Caco-2 (cell line): ENCODE measurements at regions not wholly inside any gene's neighbourhood (a gene's known extent, or its start where the extent isn't known, plus 50 kb on each side); places are given as distances from the start of the nearest gene placed in this dataset.

ENCODE experiments used
- BruUV-seq: library from RNA; stranded (reverse); fragments of 400-500 nt; replicated peaks from 2 replicates; lab custom pipeline; 2021; lab: Mats Ljungman, UMichigan
- CTCF ChIA-PET: fragments of 300-600 bp; sonication (Branson Sonifier 250); formaldehyde crosslinking; loops from one replicate; lab custom pipeline; 2022; ENCODE audit warnings: antibody characterized with exemption; lab: Charles Lee
- POLR2A ChIA-PET: fragments of 300-600 bp; sonication (Branson Sonifier 250); formaldehyde crosslinking; loops from one replicate; lab custom pipeline; 2022; ENCODE audit warnings: antibody characterized with exemption; lab: Charles Lee
- DNase-seq, 2 experiments: peaks; one replicate each; pipeline versions ENCODE4 v3.0.0 to v3.0.0-alpha.2; 2020 to 2022
- H3K27me3 ChIP-seq: replicated peaks from 2 replicates; pipeline ENCODE4 v1.6.0; 2011; ENCODE audit warnings: low read length; ENCODE audit not compliant: control insufficient read depth, insufficient read depth
- H3K36me3 ChIP-seq: 2 replicates; pipeline ENCODE4 v1.5.1; 2011; ENCODE audit warnings: low read length; ENCODE audit not compliant: control insufficient read depth, insufficient read depth
- H3K4me1 ChIP-seq: fragments of 250-450 bp; sonication (Bioruptor Pico); 2 replicates; pipeline ENCODE4 v1.5.1; 2020; ENCODE audit warnings: mild to moderate bottlenecking
- H3K4me3 ChIP-seq: 2 replicates; pipeline ENCODE4 v1.5.1; 2011; ENCODE audit warnings: low read depth, mild to moderate bottlenecking, control low read depth, low read length
- H3K9me3 ChIP-seq: fragments of 250-450 bp; sonication (Bioruptor Pico); 2 replicates; pipeline ENCODE4 v1.5.1; 2020; ENCODE audit warnings: mild to moderate bottlenecking, moderate library complexity
- H3K27ac Mint-ChIP-seq: one replicate; pipeline ENCODE4 v1.8.0; 2022; ENCODE audit warnings: mixed read lengths; ENCODE audit not compliant: unreplicated experiment
- H3K27me3 Mint-ChIP-seq: one replicate; pipeline ENCODE4 v1.8.0; 2022; ENCODE audit warnings: mixed read lengths; ENCODE audit not compliant: insufficient read depth, unreplicated experiment
- H3K36me3 Mint-ChIP-seq: one replicate; pipeline ENCODE4 v1.8.0; 2022; ENCODE audit warnings: mild to moderate bottlenecking, mixed read lengths; ENCODE audit not compliant: insufficient read depth, unreplicated experiment
- H3K4me1 Mint-ChIP-seq: one replicate; pipeline ENCODE4 v1.8.0; 2022; ENCODE audit warnings: low read depth, mixed read lengths; ENCODE audit not compliant: unreplicated experiment
- H3K4me3 Mint-ChIP-seq: one replicate; pipeline ENCODE4 v1.8.0; 2022; ENCODE audit warnings: mild to moderate bottlenecking, moderate library complexity, mixed read lengths; ENCODE audit not compliant: unreplicated experiment
- H3K9me3 Mint-ChIP-seq: one replicate; pipeline ENCODE4 v1.8.0; 2022; ENCODE audit warnings: mixed read lengths; ENCODE audit not compliant: unreplicated experiment
- CTCF ChIP-seq, 2 experiments: fragments of 200-600 bp in 1 of 2; IDR thresholded peaks; 1 replicate in 1 of 2; 2 replicates in 1 of 2; pipeline versions ENCODE4 v1.5.1 to v1.8.0; 2011 to 2022; ENCODE audit warnings: antibody characterized with exemption in 1 of 2, control low read depth in 1 of 2, inconsistent platforms in 1 of 2, low read depth in 1 of 2, low read length in 1 of 2, mild to moderate bottlenecking in 1 of 2, moderate library complexity in 1 of 2; ENCODE audit not compliant: insufficient read depth in 1 of 2, severe bottlenecking in 1 of 2, unreplicated experiment in 1 of 2
- intact Hi-C: fragments of 100-400 bp; cut with micrococcal nuclease; formaldehyde crosslinking; loops from one replicate; pipeline ENCODE4 v1.10.0; 2022; ENCODE audit not compliant: unreplicated experiment

- no peaks in the 10 kb centered on the region for H3K4me1 Mint-ChIP-seq
- DNase-seq: no peak
- no peak overlapping the region for H3K4me3 Mint-ChIP-seq
- H3K27me3 Mint-ChIP-seq: peaks cover 5% of the 10 kb centered on the region
- no peaks in the 10 kb centered on the region for H3K4me1 ChIP-seq
- H3K36me3 Mint-ChIP-seq: no peaks in the 10 kb centered on the region
- no peaks in the 10 kb centered on the region for H3K9me3 Mint-ChIP-seq
- no TSS peak for BruUV-seq
- no peaks in the 10 kb centered on the region for H3K27me3 ChIP-seq
- H3K27ac Mint-ChIP-seq: no peak overlapping the region
- CTCF ChIA-PET: no interaction called here
- POLR2A ChIA-PET: no interaction called here
- TF ChIP-seq CTCF (IDR thresholded peaks at IDR 0.05; ENCODE audit: insufficient read depth in 1 of 2, low read depth in 1 of 2, low read length in 1 of 2, severe bottlenecking in 1 of 2, unreplicated experiment in 1 of 2): no peak
- no peaks in the 10 kb centered on the region for H3K9me3 ChIP-seq
- no peaks in the 10 kb centered on the region for H3K36me3 ChIP-seq
- intact Hi-C loops: no loop called here
- no peak overlapping the region for H3K4me3 ChIP-seq
Measured at GRCh38 chr2:12089001-12089400, 342.6 kb downstream of the LPIN1 start.

GRCh38 chr2:12089496-12089895 is 343.1 kb downstream of the LPIN1 start:
- Histone ChIP-seq H3K36me3 (no peaks in the 10 kb centered on the region), H3K9me3 (no peaks in the 10 kb centered on the region), H3K27me3 (no peaks in the 10 kb centered on the region), H3K4me3 (no peak overlapping the region), H3K4me1 (no peaks in the 10 kb centered on the region)
- no peak for DNase-seq
- TF ChIP-seq CTCF (IDR thresholded peaks at IDR 0.05; ENCODE audit: insufficient read depth in 1 of 2, low read depth in 1 of 2, low read length in 1 of 2, severe bottlenecking in 1 of 2, unreplicated experiment in 1 of 2): no peak
- Mint-ChIP-seq H3K27me3 (peaks cover 9% of the 10 kb centered on the region), H3K4me3 (no peak overlapping the region), H3K9me3 (no peaks in the 10 kb centered on the region), H3K4me1 (no peaks in the 10 kb centered on the region), H3K36me3 (no peaks in the 10 kb centered on the region), H3K27ac (no peak overlapping the region)
- BruUV-seq: no TSS peak
- intact Hi-C loops: no loop called here
- ChIA-PET CTCF (no interaction called here), POLR2A (no interaction called here)

GRCh38 chr2:12090072-12090471 is 343.6 kb downstream of the LPIN1 start:
- intact Hi-C loops: no loop called here
- H3K9me3 ChIP-seq: no peaks in the 10 kb centered on the region
- peaks cover 9% of the 10 kb centered on the region for H3K27me3 Mint-ChIP-seq
- ChIA-PET POLR2A (no interaction called here), CTCF (no interaction called here)
- H3K9me3 Mint-ChIP-seq: no peaks in the 10 kb centered on the region
- no peak overlapping the region for H3K4me3 ChIP-seq
- H3K36me3 Mint-ChIP-seq: no peaks in the 10 kb centered on the region
- no peak for TF ChIP-seq CTCF (IDR thresholded peaks at IDR 0.05; ENCODE audit: insufficient read depth in 1 of 2, low read depth in 1 of 2, low read length in 1 of 2, severe bottlenecking in 1 of 2, unreplicated experiment in 1 of 2)
- no peaks in the 10 kb centered on the region for H3K4me1 Mint-ChIP-seq
- H3K27me3 ChIP-seq: no peaks in the 10 kb centered on the region
- no peak for DNase-seq
- no TSS peak for BruUV-seq
- H3K4me3 Mint-ChIP-seq: no peak overlapping the region
- H3K4me1 ChIP-seq: no peaks in the 10 kb centered on the region
- H3K27ac Mint-ChIP-seq: no peak overlapping the region
- H3K36me3 ChIP-seq: no peaks in the 10 kb centered on the region
